GM18858 (cell line): ENCODE measurements at regions not wholly inside any gene's neighbourhood (a gene's known extent, or its start where the extent isn't known, plus 50 kb on each side); places are given as distances from the start of the nearest gene placed in this dataset.

Experiments
- ATAC-seq: cut with Tn5 transposase; IDR thresholded peaks from one replicate; pipeline ENCODE4 v1.9.1; 2021; ENCODE audit not compliant: unreplicated experiment

- ATAC-seq, result peak; percentile 58
Observed at GRCh38 chr18:56186319-56186718, 452.1 kb downstream of the TXNL1 start.

GRCh38 chr18:56185126-56185525 is 453.3 kb downstream of the TXNL1 start:
- ATAC-seq, result no peak

- no peak for ATAC-seq
Observed at GRCh38 chr18:56176751-56177150, 461.6 kb downstream of the TXNL1 start.

GRCh38 chr18:56175330-56176001 is 462.9 kb downstream of the TXNL1 start:
- no peak for ATAC-seq

- no peak for ATAC-seq
Observed at GRCh38 chr18:56173542-56174220, 464.7 kb downstream of the TXNL1 start.

- no peak for ATAC-seq
Observed at GRCh38 chr18:56172527-56172926, 465.9 kb downstream of the TXNL1 start.

GRCh38 chr18:56171848-56172247 is 466.5 kb downstream of the TXNL1 start:
- no peak for ATAC-seq

- ATAC-seq, result no peak
Observed at GRCh38 chr18:56168049-56168781, 470.2 kb downstream of the TXNL1 start.

GRCh38 chr18:56167366-56167765 is 471.0 kb downstream of the TXNL1 start:
- no peak for ATAC-seq

- no peak for ATAC-seq
Observed at GRCh38 chr18:56166914-56167313, 471.5 kb downstream of the TXNL1 start.

GRCh38 chr18:56165601-56166355 is 472.6 kb downstream of the TXNL1 start:
- no peak for ATAC-seq

GRCh38 chr18:56162311-56163265 is 475.8 kb downstream of the TXNL1 start:
- ATAC-seq, result no peak

GRCh38 chr18:56161566-56162260 is 476.7 kb downstream of the TXNL1 start:
- no peak for ATAC-seq

- ATAC-seq, result no peak
Observed at GRCh38 chr18:56158676-56159075, 479.7 kb downstream of the TXNL1 start.

GRCh38 chr18:56157541-56157940 is 480.9 kb downstream of the TXNL1 start:
- ATAC-seq, result no peak

GRCh38 chr18:56152551-56153310 is 485.7 kb downstream of the TXNL1 start:
- no peak for ATAC-seq

- ATAC-seq, result no peak
Observed at GRCh38 chr18:56148373-56148772, 490.0 kb downstream of the TXNL1 start.

GRCh38 chr18:56146565-56146964 is 491.8 kb downstream of the TXNL1 start:
- ATAC-seq, result no peak

- ATAC-seq, result no peak
Observed at GRCh38 chr18:56142001-56142400, 496.4 kb downstream of the TXNL1 start.
